Naive B cell (primary cell): ENCODE measurements at regions not wholly inside any gene's neighbourhood (a gene's known extent, or its start where the extent isn't known, plus 50 kb on each side); places are given as distances from the start of the nearest gene placed in this dataset.

Experiments
- ATAC-seq, 2 donors: fragments of 150-1000 bp; cut with Tn5 transposase; 2 replicates each; pipeline ENCODE4 v1.10.0; 2021; ENCODE audit warnings: low read depth in 2 of 2, mild to moderate bottlenecking in 2 of 2, moderate library complexity in 2 of 2
- DNase-seq: peaks from one replicate; pipeline ENCODE4 v3.0.0; 2022
- H3K27ac Mint-ChIP-seq, 6 donors: one replicate each; pipeline ENCODE4 v1.8.0; 2020 to 2022; ENCODE audit warnings: mild to moderate bottlenecking in 6 of 6, mixed read lengths in 6 of 6, moderate library complexity in 5 of 6, inconsistent platforms in 2 of 6
- H3K27me3 Mint-ChIP-seq, 3 donors: one replicate each; pipeline ENCODE4 v1.8.0; 2021 to 2022; ENCODE audit warnings: mixed read lengths in 3 of 3, mild to moderate bottlenecking in 1 of 3
- H3K36me3 Mint-ChIP-seq, 2 donors: one replicate each; pipeline ENCODE4 v1.8.0; 2020 to 2022; ENCODE audit warnings: mixed read lengths in 2 of 2, inconsistent platforms in 1 of 2, mild to moderate bottlenecking in 1 of 2
- H3K4me1 Mint-ChIP-seq, 3 donors: one replicate each; pipeline ENCODE4 v1.8.0; 2020 to 2022; ENCODE audit warnings: mixed read lengths in 3 of 3, inconsistent platforms in 1 of 3, mild to moderate bottlenecking in 1 of 3, moderate library complexity in 1 of 3
- H3K4me3 Mint-ChIP-seq, 8 donors: one replicate each; pipeline ENCODE4 v1.8.0; 2020 to 2022; ENCODE audit warnings: mild to moderate bottlenecking in 8 of 8, mixed read lengths in 8 of 8, moderate library complexity in 8 of 8, inconsistent platforms in 2 of 8
- H3K9me3 Mint-ChIP-seq, 7 donors: one replicate each; pipeline ENCODE4 v1.8.0; 2020 to 2022; ENCODE audit warnings: mixed read lengths in 7 of 7, mild to moderate bottlenecking in 5 of 7, inconsistent platforms in 2 of 7, moderate library complexity in 1 of 7

DNA sequence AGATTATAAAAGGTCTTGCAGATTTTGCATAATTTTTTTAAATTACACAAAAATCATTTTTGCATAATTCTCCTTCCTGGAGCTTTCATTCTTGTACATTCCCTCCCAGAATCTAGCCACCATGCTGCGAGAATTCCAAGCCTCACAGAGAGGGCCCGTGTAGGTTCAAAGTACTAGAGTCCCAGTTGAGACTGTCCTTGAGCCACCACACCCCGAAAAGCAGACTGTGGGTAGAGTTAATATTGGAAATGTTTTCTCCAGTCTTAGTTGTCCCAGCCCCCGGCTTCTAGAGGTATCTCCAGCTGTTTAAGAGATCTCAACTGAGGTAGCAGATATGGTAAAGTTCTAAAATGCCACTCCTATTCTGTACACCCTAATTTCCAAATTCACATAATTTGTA lies 407.3 kb upstream of the ANO3 start:
- DNase-seq, result no peak
- Mint-ChIP-seq H3K36me3 (peaks cover 0 to 9% of the 10 kb centered on the region in 2 donors), H3K9me3 (peaks cover 5 to 30% (median 10%) of the 10 kb centered on the region in 7 donors), H3K4me3 (no peak overlapping the region), H3K27me3 (peaks cover 0 to 3% (median 0%) of the 10 kb centered on the region in 3 donors), H3K27ac (peak overlapping the region in 1 of 6 donors; percentile 33), H3K4me1 (no peaks in the 10 kb centered on the region)
- no peak for ATAC-seq

- H3K4me3 Mint-ChIP-seq, result no peak overlapping the region
- no peak overlapping the region for H3K27ac Mint-ChIP-seq
- peaks cover 0 to 3% (median 0%) of the 10 kb centered on the region in 3 donors for H3K27me3 Mint-ChIP-seq
- ATAC-seq (no peak), DNase-seq (no peak)
- no peaks in the 10 kb centered on the region for H3K4me1 Mint-ChIP-seq
- H3K36me3 Mint-ChIP-seq, result peaks cover 0 to 9% of the 10 kb centered on the region in 2 donors
- H3K9me3 Mint-ChIP-seq, result peaks cover 5 to 30% (median 10%) of the 10 kb centered on the region in 7 donors
These were observed 406.6 kb upstream of the ANO3 start for GRCh38 chr11:25925359-25925758.

GRCh38 chr11:25927411-25927953 lies 404.4 kb upstream of the ANO3 start:
- DNase-seq (no peak), ATAC-seq (no peak)
- H3K4me3 Mint-ChIP-seq, result no peak overlapping the region
- no peak overlapping the region for H3K27ac Mint-ChIP-seq
- peaks cover 0 to 6% of the 10 kb centered on the region in 2 donors for H3K36me3 Mint-ChIP-seq
- peaks cover 2 to 12% (median 9%) of the 10 kb centered on the region in 7 donors for H3K9me3 Mint-ChIP-seq
- peaks cover 0 to 8% (median 0%) of the 10 kb centered on the region in 3 donors for H3K27me3 Mint-ChIP-seq
- no peaks in the 10 kb centered on the region for H3K4me1 Mint-ChIP-seq

DNA sequence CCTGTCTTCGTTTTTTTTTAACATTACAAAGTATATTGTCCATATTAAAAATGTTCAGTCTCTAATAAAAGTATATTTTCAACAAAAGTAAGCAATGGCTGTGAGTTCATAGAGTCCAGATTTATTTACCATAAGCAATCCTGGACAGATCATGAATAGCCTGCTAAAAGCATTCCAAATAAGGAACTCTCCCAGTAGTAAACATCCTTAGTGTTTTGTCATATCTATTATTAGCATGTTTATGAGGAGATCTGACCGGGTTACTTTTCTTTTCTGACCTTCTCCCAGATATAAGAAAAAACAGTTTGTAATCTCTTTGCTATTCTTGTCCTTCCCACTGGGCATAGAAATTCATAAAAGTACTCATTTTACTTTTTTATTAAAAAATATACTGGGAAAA lies 403.9 kb upstream of the ANO3 start:
- Mint-ChIP-seq H3K4me3 (no peak overlapping the region), H3K27me3 (peaks cover 0 to 8% (median 0%) of the 10 kb centered on the region in 3 donors), H3K36me3 (peaks cover 0 to 3% of the 10 kb centered on the region in 2 donors), H3K27ac (no peak overlapping the region), H3K4me1 (no peaks in the 10 kb centered on the region), H3K9me3 (peaks cover 0 to 13% (median 6%) of the 10 kb centered on the region in 7 donors)
- no peak for ATAC-seq
- no peak for DNase-seq

DNA sequence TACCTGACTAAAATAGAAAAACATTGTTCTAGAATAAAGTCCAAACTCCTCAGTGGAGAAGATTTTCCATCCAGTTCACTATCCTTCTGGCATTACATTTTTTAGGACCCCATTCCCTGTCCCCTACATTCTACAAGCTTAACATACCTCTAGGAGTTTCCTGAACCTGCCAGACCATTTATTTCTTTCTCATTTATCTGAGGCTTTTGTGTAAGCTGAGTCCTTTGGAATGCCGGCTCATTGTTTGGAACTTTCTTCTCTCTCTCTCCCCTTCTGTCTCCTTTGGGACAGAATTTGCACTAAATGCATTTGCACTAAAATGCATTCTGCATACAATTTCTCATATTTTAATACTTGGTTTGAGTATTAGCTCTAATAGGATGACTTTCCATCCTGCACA lies 393.0 kb upstream of the ANO3 start:
- DNase-seq (no peak), ATAC-seq (no peak)
- peaks cover 0 to 3% (median 0%) of the 10 kb centered on the region in 3 donors for H3K27me3 Mint-ChIP-seq
- H3K27ac Mint-ChIP-seq, result no peak overlapping the region
- no peaks in the 10 kb centered on the region for H3K4me1 Mint-ChIP-seq
- H3K9me3 Mint-ChIP-seq, result peaks cover 0 to 5% (median 0%) of the 10 kb centered on the region in 7 donors
- H3K36me3 Mint-ChIP-seq, result no peaks in the 10 kb centered on the region
- H3K4me3 Mint-ChIP-seq, result no peak overlapping the region

- Mint-ChIP-seq H3K4me1 (no peaks in the 10 kb centered on the region), H3K9me3 (peaks cover 0 to 5% (median 0%) of the 10 kb centered on the region in 7 donors), H3K4me3 (no peak overlapping the region), H3K27me3 (peaks cover 0 to 3% (median 0%) of the 10 kb centered on the region in 3 donors), H3K36me3 (no peaks in the 10 kb centered on the region), H3K27ac (no peak overlapping the region)
- DNase-seq (no peak), ATAC-seq (no peak)
These were observed 392.2 kb upstream of the ANO3 start for GRCh38 chr11:25939691-25940090.

DNA sequence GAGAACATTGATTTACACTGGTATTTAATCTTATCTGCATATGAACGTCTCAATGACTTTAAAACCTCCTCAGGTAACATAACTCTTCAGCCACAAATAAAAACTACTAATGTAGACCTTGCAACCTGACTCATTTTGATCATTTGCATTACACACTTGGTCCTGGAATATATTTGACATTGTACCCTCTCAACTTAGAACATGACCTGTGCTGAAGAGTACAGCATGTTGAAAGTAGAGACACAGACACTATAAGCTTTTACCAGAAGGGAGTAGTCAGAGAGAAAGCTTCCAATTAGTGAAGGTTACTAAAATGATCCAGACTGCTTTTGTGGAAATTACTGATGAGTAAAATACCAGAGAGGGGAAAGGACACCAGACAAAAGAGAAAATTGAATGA lies 390.6 kb upstream of the ANO3 start:
- no peak overlapping the region for H3K4me3 Mint-ChIP-seq
- peaks cover 0 to 1% (median 0%) of the 10 kb centered on the region in 7 donors for H3K9me3 Mint-ChIP-seq
- no peaks in the 10 kb centered on the region for H3K36me3 Mint-ChIP-seq
- no peak overlapping the region for H3K27ac Mint-ChIP-seq
- ATAC-seq (no peak), DNase-seq (no peak)
- H3K4me1 Mint-ChIP-seq, result no peaks in the 10 kb centered on the region
- H3K27me3 Mint-ChIP-seq, result peaks cover 0 to 10% (median 6%) of the 10 kb centered on the region in 3 donors

- Mint-ChIP-seq H3K27me3 (peaks cover 0 to 10% (median 6%) of the 10 kb centered on the region in 3 donors), H3K4me3 (no peak overlapping the region), H3K9me3 (no peaks in the 10 kb centered on the region), H3K27ac (no peak overlapping the region), H3K36me3 (no peaks in the 10 kb centered on the region), H3K4me1 (no peaks in the 10 kb centered on the region)
- no peak for DNase-seq
- ATAC-seq, result no peak
These were observed 388.9 kb upstream of the ANO3 start for GRCh38 chr11:25943031-25943430.

- Mint-ChIP-seq H3K27me3 (peaks cover 0 to 10% (median 6%) of the 10 kb centered on the region in 3 donors), H3K27ac (no peak overlapping the region), H3K36me3 (no peaks in the 10 kb centered on the region), H3K4me3 (no peak overlapping the region), H3K9me3 (peaks cover 0 to under 1% (median 0%) of the 10 kb centered on the region in 7 donors), H3K4me1 (no peaks in the 10 kb centered on the region)
- no peak for ATAC-seq
- no peak for DNase-seq
These were observed 387.9 kb upstream of the ANO3 start for GRCh38 chr11:25943777-25944661.

DNA sequence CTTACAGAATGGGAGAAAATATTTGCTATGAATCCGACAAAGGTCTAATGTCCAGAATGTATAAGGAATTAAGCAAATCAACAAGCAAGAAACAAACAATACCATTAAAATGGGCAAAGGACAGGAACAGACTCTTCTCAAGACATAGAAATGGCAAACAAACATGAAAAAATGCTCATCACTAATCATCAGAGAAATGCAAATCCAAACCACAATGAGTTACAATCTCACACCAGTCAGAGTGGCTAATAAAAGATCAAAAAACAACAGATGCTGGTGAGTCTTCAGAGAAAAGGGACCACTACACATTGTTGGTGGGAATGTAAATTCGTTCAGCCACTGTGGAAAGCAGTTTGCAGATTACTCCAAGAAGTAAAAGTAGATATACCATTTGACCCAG lies 382.0 kb upstream of the ANO3 start:
- Mint-ChIP-seq H3K9me3 (peaks cover 0 to 2% (median 0%) of the 10 kb centered on the region in 7 donors), H3K4me3 (no peak overlapping the region), H3K36me3 (no peaks in the 10 kb centered on the region), H3K4me1 (no peaks in the 10 kb centered on the region), H3K27ac (no peak overlapping the region), H3K27me3 (peaks cover 0 to 10% (median 3%) of the 10 kb centered on the region in 3 donors)
- ATAC-seq (no peak), DNase-seq (no peak)

- Mint-ChIP-seq H3K27ac (no peak overlapping the region), H3K4me3 (no peak overlapping the region), H3K36me3 (no peaks in the 10 kb centered on the region), H3K27me3 (no peaks in the 10 kb centered on the region), H3K9me3 (peaks cover 0 to 3% (median 1%) of the 10 kb centered on the region in 7 donors), H3K4me1 (no peaks in the 10 kb centered on the region)
- ATAC-seq, result no peak
- no peak for DNase-seq
These were observed 378.9 kb upstream of the ANO3 start for GRCh38 chr11:25953006-25953405.

DNA sequence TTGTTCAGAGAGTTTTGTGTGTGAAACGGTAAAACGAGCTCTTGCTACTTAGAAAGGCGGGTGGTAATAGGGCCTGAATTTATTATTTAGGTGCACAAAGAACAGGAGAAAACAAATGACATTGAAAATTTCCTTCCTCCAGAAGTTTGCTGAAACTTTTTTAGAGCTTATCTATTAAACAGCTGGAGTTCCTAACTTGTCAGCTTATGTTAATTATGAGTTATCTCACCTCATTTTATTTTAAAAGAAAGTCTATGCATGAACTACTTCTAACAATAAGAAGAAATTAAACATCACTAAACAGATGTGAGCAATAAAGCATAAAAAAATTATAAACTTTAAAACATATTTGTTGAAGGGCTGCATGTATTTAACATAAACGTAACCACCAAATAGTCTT lies 373.9 kb upstream of the ANO3 start:
- no peak overlapping the region for H3K27ac Mint-ChIP-seq
- DNase-seq (no peak), ATAC-seq (no peak)

GRCh38 chr11:25961539-25961938 lies 370.4 kb upstream of the ANO3 start:
- Mint-ChIP-seq H3K9me3 (peaks cover 0 to 1% (median 0%) of the 10 kb centered on the region in 7 donors), H3K4me3 (no peak overlapping the region), H3K27me3 (peaks cover 0 to 4% (median 0%) of the 10 kb centered on the region in 3 donors), H3K27ac (no peak overlapping the region), H3K4me1 (no peaks in the 10 kb centered on the region), H3K36me3 (no peaks in the 10 kb centered on the region)
- no peak for ATAC-seq
- no peak for DNase-seq

More for the DNA sequence above, 373.9 kb upstream of the ANO3 start:
- H3K4me1 Mint-ChIP-seq, result no peaks in the 10 kb centered on the region
- no peaks in the 10 kb centered on the region for H3K36me3 Mint-ChIP-seq
- H3K9me3 Mint-ChIP-seq, result peaks cover 0 to 3% (median 0%) of the 10 kb centered on the region in 7 donors
- no peaks in the 10 kb centered on the region for H3K27me3 Mint-ChIP-seq
- H3K4me3 Mint-ChIP-seq, result no peak overlapping the region
